IMR-90 (cell line): ENCODE measurements at regions not wholly inside any gene's neighbourhood (a gene's known extent, or its start where the extent isn't known, plus 50 kb on each side); places are given as distances from the start of the nearest gene placed in this dataset.

Experiments used
- ATAC-seq: fragments of 200-7000 bp; cut with Tn5 transposase; 2 replicates; pipeline ENCODE4 v1.9.1; 2020; ENCODE audit warnings: low read depth, mild to moderate bottlenecking, moderate library complexity
- BruUV-seq: library from RNA; stranded (reverse); fragments of 400-500 nt; replicated peaks from 2 replicates; lab custom pipeline; 2021; lab: Mats Ljungman, UMichigan
- CTCF ChIA-PET: fragments of 300-600 bp; formaldehyde crosslinking; extraction: SDS; loops from one replicate; lab custom pipeline; 2021; ENCODE audit warnings: antibody characterized with exemption; lab: Yijun Ruan, JAX
- POLR2A ChIA-PET: fragments of 300-600 bp; sonication (Branson Sonifier 250); formaldehyde crosslinking; loops from one replicate; lab custom pipeline; 2022; ENCODE audit warnings: antibody characterized with exemption; ENCODE audit not compliant: unreplicated experiment; lab: Charles Lee
- DNase-seq: peaks from one replicate; pipeline ENCODE4 v3.0.0; 2013
- H2AFZ ChIP-seq: replicated peaks from 2 replicates; pipeline ENCODE3; 2013; ENCODE audit warnings: low read length, mild to moderate bottlenecking; ENCODE audit not compliant: poor library complexity
- H2AK5ac ChIP-seq: 2 replicates; pipeline ENCODE4 v1.6.1; 2013; ENCODE audit warnings: low read depth, low read length, inconsistent platforms
- H2AK9ac ChIP-seq: replicated peaks from 2 replicates; pipeline ENCODE3; 2013; ENCODE audit warnings: mild to moderate bottlenecking, low read depth, low read length, moderate library complexity; ENCODE audit not compliant: poor library complexity
- H2BK120ac ChIP-seq: 2 replicates; pipeline ENCODE4 v1.6.1; 2013; ENCODE audit warnings: low read depth, low read length, inconsistent platforms
- H2BK15ac ChIP-seq: 3 replicates; pipeline ENCODE4 v1.6.1; 2013; ENCODE audit warnings: low read depth, low read length, inconsistent platforms
- H2BK20ac ChIP-seq: 2 replicates; pipeline ENCODE4 v1.6.1; 2013; ENCODE audit warnings: low read depth, mild to moderate bottlenecking, inconsistent platforms, low read length, moderate library complexity
- H2BK5ac ChIP-seq: 2 replicates; pipeline ENCODE4 v1.6.1; 2013; ENCODE audit warnings: mild to moderate bottlenecking, low read depth, low read length, inconsistent platforms; ENCODE audit not compliant: poor library complexity, severe bottlenecking
- H3K14ac ChIP-seq: replicated peaks from 2 replicates; pipeline ENCODE4 v1.6.1; 2013; ENCODE audit warnings: low read depth, low read length, inconsistent platforms
- H3K18ac ChIP-seq: 2 replicates; pipeline ENCODE4 v1.6.1; 2013; ENCODE audit warnings: low read depth, low read length, control low read depth
- H3K23ac ChIP-seq: 2 replicates; pipeline ENCODE4 v1.6.1; 2013; ENCODE audit warnings: low read depth, low read length, inconsistent platforms
- H3K27ac ChIP-seq: 2 replicates; pipeline ENCODE4 v1.5.1; 2013; ENCODE audit warnings: mild to moderate bottlenecking, control low read depth, low read length; ENCODE audit not compliant: insufficient read depth
- H3K27me3 ChIP-seq: 2 replicates; pipeline ENCODE4 v1.6.1; 2013; ENCODE audit warnings: low read length; ENCODE audit not compliant: control insufficient read depth, insufficient read depth
- H3K36me3 ChIP-seq: 2 replicates; pipeline ENCODE4 v1.6.1; 2013; ENCODE audit warnings: low read length, mixed read lengths; ENCODE audit not compliant: control insufficient read depth, insufficient read depth
- H3K4ac ChIP-seq: 2 replicates; pipeline ENCODE4 v1.6.1; 2013; ENCODE audit warnings: low read depth, low read length, inconsistent platforms
- H3K4me1 ChIP-seq: 2 replicates; pipeline ENCODE4 v1.6.1; 2013; ENCODE audit warnings: low read length, mixed read lengths; ENCODE audit not compliant: control insufficient read depth, insufficient read depth
- H3K4me2 ChIP-seq: 2 replicates; pipeline ENCODE4 v1.6.1; 2013; ENCODE audit warnings: low read depth, mild to moderate bottlenecking, control low read depth, low read length, moderate library complexity
- H3K4me3 ChIP-seq: 2 replicates; pipeline ENCODE4 v1.5.1; 2013; ENCODE audit warnings: low read depth, mild to moderate bottlenecking, control low read depth, low read length, moderate library complexity; ENCODE audit not compliant: insufficient read depth
- H3K56ac ChIP-seq: 2 replicates; pipeline ENCODE4 v1.6.1; 2013; ENCODE audit warnings: low read length, inconsistent platforms; ENCODE audit not compliant: insufficient read depth; ENCODE audit errors: extremely low read depth
- H3K79me1 ChIP-seq, 2 experiments: 2 replicates each; pipeline ENCODE4 v1.6.1; 2013; ENCODE audit warnings: low read length in 2 of 2, inconsistent platforms in 1 of 2, low read depth in 1 of 2
- H3K9ac ChIP-seq: 2 replicates; pipeline ENCODE4 v1.6.1; 2013; ENCODE audit warnings: low read depth, low read length, control low read depth
- H3K9me1 ChIP-seq: 2 replicates; pipeline ENCODE4 v1.6.1; 2013; ENCODE audit warnings: low read length, inconsistent platforms; ENCODE audit not compliant: insufficient read depth
- H3K9me3 ChIP-seq: 2 replicates; pipeline ENCODE4 v1.6.1; 2013; ENCODE audit warnings: low read length; ENCODE audit not compliant: control insufficient read depth, insufficient read depth
- H4K20me1 ChIP-seq: 2 replicates; pipeline ENCODE4 v1.6.1; 2013; ENCODE audit warnings: low read length, inconsistent platforms; ENCODE audit not compliant: insufficient read depth
- H4K5ac ChIP-seq: 2 replicates; pipeline ENCODE4 v1.6.1; 2013; ENCODE audit warnings: mild to moderate bottlenecking, low read depth, low read length, control low read depth
- H4K8ac ChIP-seq, 2 experiments: 2 replicates each; pipeline ENCODE4 v1.6.1; 2013; ENCODE audit warnings: low read depth in 2 of 2, low read length in 2 of 2, control low read depth in 1 of 2, inconsistent platforms in 1 of 2
- H4K91ac ChIP-seq: 2 replicates; pipeline ENCODE4 v1.6.1; 2013; ENCODE audit warnings: low read depth, low read length, inconsistent platforms; ENCODE audit not compliant: insufficient read depth
- BHLHE40 ChIP-seq: fragments of 150-350 bp; IDR thresholded peaks from 2 replicates; pipeline ENCODE4 v1.6.1; 2016; ENCODE audit warnings: mild to moderate bottlenecking, low read depth, low read length
- CEBPB ChIP-seq: IDR thresholded peaks from 2 replicates; pipeline ENCODE4 v1.6.1; 2012; ENCODE audit warnings: low read depth, low read length, improper control_type of control experiment
- CHD1 ChIP-seq: IDR thresholded peaks from 2 replicates; pipeline ENCODE4 v1.6.1; 2012; ENCODE audit warnings: low read depth, low read length, improper control_type of control experiment
- FOS ChIP-seq: fragments of 150-350 bp; IDR thresholded peaks from 2 replicates; pipeline ENCODE4 v1.6.1; 2016; ENCODE audit warnings: low read depth, low read length
- MAFK ChIP-seq: IDR thresholded peaks from 2 replicates; pipeline ENCODE4 v1.6.1; 2012; ENCODE audit warnings: low read depth, low read length, improper control_type of control experiment
- MAZ ChIP-seq: IDR thresholded peaks from 2 replicates; pipeline ENCODE4 v1.6.1; 2012; ENCODE audit warnings: low read depth, mild to moderate bottlenecking, low read length, improper control_type of control experiment, moderate library complexity, borderline replicate concordance
- MXI1 ChIP-seq: IDR thresholded peaks from 2 replicates; pipeline ENCODE4 v1.6.1; 2012; ENCODE audit warnings: low read depth, mild to moderate bottlenecking, low read length, moderate library complexity, borderline replicate concordance
- NFE2L2 ChIP-seq: fragments of 150-350 bp; IDR thresholded peaks from 2 replicates; pipeline ENCODE4 v1.6.1; 2016; ENCODE audit warnings: low read depth, mild to moderate bottlenecking, low read length
- POLR2A ChIP-seq: IDR thresholded peaks from 2 replicates; pipeline ENCODE4 v1.6.1; 2012; ENCODE audit warnings: mild to moderate bottlenecking, low read depth, low read length
- RAD21 ChIP-seq: IDR thresholded peaks from 2 replicates; pipeline ENCODE4 v1.6.1; 2012; ENCODE audit warnings: low read length, improper control_type of control experiment
- RFX5 ChIP-seq: IDR thresholded peaks from 2 replicates; pipeline ENCODE4 v1.8.0; 2012; ENCODE audit warnings: low read depth, mild to moderate bottlenecking, low read length, moderate library complexity
- WGBS, 2 experiments: methylation state at CpG; one replicate each; pipeline versions ENCODE4 v1.1.5 to v1.1.7; 2013; ENCODE audit warnings: missing lambda C conversion rate in 2 of 2; ENCODE audit not compliant: insufficient read length in 1 of 2; ENCODE audit errors: extremely low coverage in 2 of 2; 5-methylcytosine and 5-hydroxymethylcytosine counted together
- dilution Hi-C: fragments of 300-500 bp; cut with HindIII; formaldehyde crosslinking; loops from one replicate; pipeline ENCODE4 v1.14.3; 2018; ENCODE audit warnings: low sequenced_read_pairs; ENCODE audit not compliant: unreplicated experiment
- in situ Hi-C: fragments of 300-500 bp; cut with MboI; formaldehyde crosslinking; loops from 3 replicates; pipeline ENCODE4 v1.14.3; 2019; ENCODE audit warnings: low sequenced_read_pairs, inconsistent platforms, mixed read lengths
- intact Hi-C: fragments of 100-400 bp; cut with micrococcal nuclease; formaldehyde crosslinking; loops from 2 replicates; pipeline ENCODE4 v1.10.0; 2022
- TF ChIP-seq, protein P1 (sequence below): fragments of 150-350 bp; IDR thresholded peaks from 2 replicates; pipeline ENCODE4 v1.6.1; 2017; ENCODE audit warnings: mild to moderate bottlenecking, antibody characterized with exemption, low read length, low read depth

- 58% methylated on average over 4 of the region's 4 CpGs; no CpG with 5 or more reads in 1 of the 2 experiments for WGBS, 2 experiments
- in situ Hi-C loops = no loop called here
These were observed 89.0 kb upstream of the MACF1 start for GRCh38 chr1:39115271-39116110.

More at GRCh38 chr1:39115271-39116110, 89.0 kb upstream of the MACF1 start:
- no peak overlapping the region for H3K27ac ChIP-seq
- intact Hi-C loops = no loop called here
- no peak overlapping the region for H2AFZ ChIP-seq
- peaks cover 36% of the 10 kb centered on the region for H3K9me1 ChIP-seq
- H3K18ac ChIP-seq = peak overlapping the region; percentile 16; the same call in 1 of the 2 replicates
- H4K91ac ChIP-seq = no peak overlapping the region
- peak overlapping the region; percentile 70 for H3K4me2 ChIP-seq
- H3K14ac ChIP-seq = peak overlapping the region; percentile 82
- peak overlapping the region; percentile 50; the same call in 1 of the 3 replicates for H2BK15ac ChIP-seq
- peaks cover 91% of the 10 kb centered on the region for H4K20me1 ChIP-seq
- H4K5ac ChIP-seq = no peak overlapping the region
- peak; percentile 88 for DNase-seq
- no peak overlapping the region for H3K9ac ChIP-seq
- no TSS peak for BruUV-seq
- peak; percentile 37 for ATAC-seq
- H3K4me1 ChIP-seq = peaks cover 30% of the 10 kb centered on the region
- no peaks in the 10 kb centered on the region for H3K9me3 ChIP-seq
- peak overlapping the region; percentile 45 for H2BK5ac ChIP-seq
- peak overlapping the region in 1 of 2 experiments; percentile 61; a peak in 1 of 4 replicates for H4K8ac ChIP-seq
- H3K56ac ChIP-seq = no peak overlapping the region
- 0 out of 2 replicates have a peak overlapping the region, but pooled peaks have one; percentile 46 for H2BK20ac ChIP-seq
- peak overlapping the region; percentile 53 for H3K4ac ChIP-seq
- CTCF ChIA-PET = no interaction called here
- TF ChIP-seq RAD21 (no peak), MXI1 (peak; percentile 20; the same call in 1 of the 2 replicates), BHLHE40 (no peak), FOS (peak; percentile 58), RFX5 (no peak), MAZ (0 out of 2 replicates have a peak, but pooled peaks have one; percentile 31), CEBPB (0 out of 2 replicates have a peak, but pooled peaks have one; percentile 2), MAFK (no peak; the same call in 1 of the 2 replicates), POLR2A (peak; percentile 22; the same call in 1 of the 2 replicates), CHD1 (no peak), NFE2L2 (peak; percentile 71)
- TF ChIP-seq, protein P1, sequence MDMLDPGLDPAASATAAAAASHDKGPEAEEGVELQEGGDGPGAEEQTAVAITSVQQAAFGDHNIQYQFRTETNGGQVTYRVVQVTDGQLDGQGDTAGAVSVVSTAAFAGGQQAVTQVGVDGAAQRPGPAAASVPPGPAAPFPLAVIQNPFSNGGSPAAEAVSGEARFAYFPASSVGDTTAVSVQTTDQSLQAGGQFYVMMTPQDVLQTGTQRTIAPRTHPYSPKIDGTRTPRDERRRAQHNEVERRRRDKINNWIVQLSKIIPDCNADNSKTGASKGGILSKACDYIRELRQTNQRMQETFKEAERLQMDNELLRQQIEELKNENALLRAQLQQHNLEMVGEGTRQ = no peak
- POLR2A ChIA-PET = no interaction called here
- H3K23ac ChIP-seq = peak overlapping the region; percentile 59; the same call in 1 of the 2 replicates
- H3K36me3 ChIP-seq = no peaks in the 10 kb centered on the region
- H2AK9ac ChIP-seq = no peak overlapping the region
- no peaks in the 10 kb centered on the region for H3K27me3 ChIP-seq
- H2BK120ac ChIP-seq = no peak overlapping the region
- peaks cover 12 to 82% of the 10 kb centered on the region in 2 experiments for H3K79me1 ChIP-seq
- dilution Hi-C loops = no loop called here
- no peak overlapping the region for H3K4me3 ChIP-seq
- peak overlapping the region; percentile 79; the same call in 1 of the 2 replicates for H2AK5ac ChIP-seq
